Astrocyte (in vitro differentiated cells and primary cell): ENCODE measurements at regions not wholly inside any gene's neighbourhood (a gene's known extent, or its start where the extent isn't known, plus 50 kb on each side); places are given as distances from the start of the nearest gene placed in this dataset.

Source experiments
- EZH2 ChIP-seq: IDR thresholded peaks from 2 replicates; pipeline ENCODE4 v1.6.1; 2012; ENCODE audit warnings: mild to moderate bottlenecking, low read length, inconsistent platforms; ENCODE audit not compliant: insufficient read depth
- TF ChIP-seq, protein P1 (sequence below): IDR thresholded peaks from 2 replicates; pipeline ENCODE4 v1.5.1; 2011; ENCODE audit warnings: low read depth, mild to moderate bottlenecking, inconsistent platforms, low read length, moderate library complexity; ENCODE audit not compliant: insufficient read depth

GRCh38 chr2:14297340-14297739, 335.2 kb upstream of the LRATD1 start:
- TF ChIP-seq, protein P1, sequence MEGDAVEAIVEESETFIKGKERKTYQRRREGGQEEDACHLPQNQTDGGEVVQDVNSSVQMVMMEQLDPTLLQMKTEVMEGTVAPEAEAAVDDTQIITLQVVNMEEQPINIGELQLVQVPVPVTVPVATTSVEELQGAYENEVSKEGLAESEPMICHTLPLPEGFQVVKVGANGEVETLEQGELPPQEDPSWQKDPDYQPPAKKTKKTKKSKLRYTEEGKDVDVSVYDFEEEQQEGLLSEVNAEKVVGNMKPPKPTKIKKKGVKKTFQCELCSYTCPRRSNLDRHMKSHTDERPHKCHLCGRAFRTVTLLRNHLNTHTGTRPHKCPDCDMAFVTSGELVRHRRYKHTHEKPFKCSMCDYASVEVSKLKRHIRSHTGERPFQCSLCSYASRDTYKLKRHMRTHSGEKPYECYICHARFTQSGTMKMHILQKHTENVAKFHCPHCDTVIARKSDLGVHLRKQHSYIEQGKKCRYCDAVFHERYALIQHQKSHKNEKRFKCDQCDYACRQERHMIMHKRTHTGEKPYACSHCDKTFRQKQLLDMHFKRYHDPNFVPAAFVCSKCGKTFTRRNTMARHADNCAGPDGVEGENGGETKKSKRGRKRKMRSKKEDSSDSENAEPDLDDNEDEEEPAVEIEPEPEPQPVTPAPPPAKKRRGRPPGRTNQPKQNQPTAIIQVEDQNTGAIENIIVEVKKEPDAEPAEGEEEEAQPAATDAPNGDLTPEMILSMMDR = no peak
- TF ChIP-seq EZH2 = no peak
